Mesendoderm (in vitro differentiated cells): ENCODE measurements at regions not wholly inside any gene's neighbourhood (a gene's known extent, or its start where the extent isn't known, plus 50 kb on each side); places are given as distances from the start of the nearest gene placed in this dataset.
A peak's percentile ranks its signal among the peaks of the same experiment; 100 is the strongest.

Experiments
- DNase-seq: peaks from one replicate; pipeline ENCODE4 v3.0.0; 2013
- H2AK5ac ChIP-seq: 2 replicates; pipeline ENCODE4 v1.6.1; 2013; ENCODE audit warnings: low read length, inconsistent platforms
- H2BK120ac ChIP-seq: 2 replicates; pipeline ENCODE4 v1.6.1; 2013; ENCODE audit warnings: low read depth, mild to moderate bottlenecking, low read length, moderate library complexity, mixed read lengths
- H2BK15ac ChIP-seq: replicated peaks from 2 replicates; pipeline ENCODE4 v1.6.1; 2013; ENCODE audit warnings: low read depth, mild to moderate bottlenecking, moderate library complexity
- H2BK5ac ChIP-seq: 2 replicates; pipeline ENCODE4 v1.6.1; 2013; ENCODE audit warnings: low read length, inconsistent platforms
- H3K18ac ChIP-seq: 2 replicates; pipeline ENCODE4 v1.6.1; 2013; ENCODE audit warnings: mild to moderate bottlenecking, low read length, mixed read lengths
- H3K23ac ChIP-seq: one replicate; pipeline ENCODE4 v1.6.1; 2013; ENCODE audit warnings: low read length
- H3K27ac ChIP-seq: 2 replicates; pipeline ENCODE4 v1.5.1; 2013; ENCODE audit warnings: low read depth, mild to moderate bottlenecking, inconsistent platforms, low read length, moderate library complexity
- H3K27me3 ChIP-seq: 2 replicates; pipeline ENCODE4 v1.6.1; 2013; ENCODE audit warnings: low read length, control low read depth, mild to moderate bottlenecking, inconsistent platforms; ENCODE audit not compliant: insufficient read depth, poor library complexity
- H3K36me3 ChIP-seq: 2 replicates; pipeline ENCODE4 v1.6.1; 2013; ENCODE audit warnings: low read length, inconsistent platforms; ENCODE audit not compliant: control insufficient read depth, insufficient read depth
- H3K4ac ChIP-seq: one replicate; pipeline ENCODE4 v1.6.1; 2013; ENCODE audit warnings: low read depth, mild to moderate bottlenecking, low read length, moderate library complexity
- H3K4me1 ChIP-seq: 2 replicates; pipeline ENCODE4 v1.6.1; 2013; ENCODE audit warnings: low read depth, low read length, inconsistent platforms; ENCODE audit not compliant: control insufficient read depth
- H3K4me2 ChIP-seq: 2 replicates; pipeline ENCODE4 v1.6.1; 2013; ENCODE audit warnings: low read length
- H3K4me3 ChIP-seq: 2 replicates; pipeline ENCODE4 v1.5.1; 2013; ENCODE audit warnings: mild to moderate bottlenecking, low read length
- H3K56ac ChIP-seq: one replicate; pipeline ENCODE4 v1.6.1; 2013; ENCODE audit warnings: low read length
- H3K79me1 ChIP-seq: 2 replicates; pipeline ENCODE4 v1.6.1; 2013; ENCODE audit warnings: low read length, inconsistent platforms
- H3K79me2 ChIP-seq: 2 replicates; pipeline ENCODE4 v1.6.1; 2013; ENCODE audit warnings: mild to moderate bottlenecking, low read length; ENCODE audit not compliant: control insufficient read depth, insufficient read depth
- H3K9ac ChIP-seq: 2 replicates; pipeline ENCODE4 v1.6.1; 2013; ENCODE audit warnings: low read length, inconsistent platforms
- H4K5ac ChIP-seq: one replicate; pipeline ENCODE4 v1.6.1; 2013; ENCODE audit warnings: low read length
- H4K8ac ChIP-seq: one replicate; pipeline ENCODE4 v1.6.1; 2013; ENCODE audit warnings: low read depth, mild to moderate bottlenecking, control low read depth, low read length, moderate library complexity
- WGBS: extraction: QIAGEN DNeasy Blood & Tissue Kit; methylation state at CpG from one replicate; pipeline ENCODE4 v1.1.7; 2013; ENCODE audit warnings: low lambda C conversion rate, missing lambda C conversion rate; ENCODE audit not compliant: insufficient coverage; ENCODE audit errors: extremely low coverage; 5-methylcytosine and 5-hydroxymethylcytosine counted together

- H3K4me1 ChIP-seq: no peaks in the 10 kb centered on the region
- H2BK5ac ChIP-seq: no peak overlapping the region
- no peak overlapping the region for H3K23ac ChIP-seq
- H3K79me1 ChIP-seq: no peaks in the 10 kb centered on the region
- no peak overlapping the region for H3K18ac ChIP-seq
- no peak overlapping the region for H3K27ac ChIP-seq
- H2BK15ac ChIP-seq: no peak overlapping the region
- H3K56ac ChIP-seq: no peak overlapping the region
- no peaks in the 10 kb centered on the region for H3K36me3 ChIP-seq
- no peaks in the 10 kb centered on the region for H3K27me3 ChIP-seq
- H3K4ac ChIP-seq: no peak overlapping the region
- no peak overlapping the region for H3K4me3 ChIP-seq
- no peaks in the 10 kb centered on the region for H3K79me2 ChIP-seq
- no CpG with 5 or more reads among the region's 3 CpGs for WGBS
- no peak overlapping the region for H4K8ac ChIP-seq
- no peak overlapping the region for H3K9ac ChIP-seq
- no peak overlapping the region for H4K5ac ChIP-seq
- no peak overlapping the region for H2BK120ac ChIP-seq
- peak; percentile 35 for DNase-seq
- H2AK5ac ChIP-seq: no peak overlapping the region
- no peak overlapping the region for H3K4me2 ChIP-seq
Observed at GRCh38 chr3:192038726-192039125, 577.8 kb downstream of the PYDC2 start.

GRCh38 chr3:192039593-192039992, 578.6 kb downstream of the PYDC2 start:
- Histone ChIP-seq H3K36me3 (no peaks in the 10 kb centered on the region), H3K27ac (no peak overlapping the region), H2BK5ac (no peak overlapping the region), H3K4me1 (no peaks in the 10 kb centered on the region), H4K5ac (no peak overlapping the region), H3K4me3 (no peak overlapping the region), H3K4me2 (no peak overlapping the region), H3K23ac (no peak overlapping the region), H2AK5ac (no peak overlapping the region), H3K9ac (no peak overlapping the region), H2BK15ac (no peak overlapping the region), H3K18ac (no peak overlapping the region), H3K56ac (no peak overlapping the region), H3K79me1 (no peaks in the 10 kb centered on the region), H2BK120ac (no peak overlapping the region), H4K8ac (no peak overlapping the region), H3K27me3 (no peaks in the 10 kb centered on the region), H3K79me2 (no peaks in the 10 kb centered on the region), H3K4ac (no peak overlapping the region)
- peak; percentile 14 for DNase-seq
- no CpG with 5 or more reads among the region's 5 CpGs for WGBS

- Histone ChIP-seq H3K4me3 (no peak overlapping the region), H3K4ac (no peak overlapping the region), H3K27me3 (no peaks in the 10 kb centered on the region), H3K36me3 (no peaks in the 10 kb centered on the region), H2AK5ac (no peak overlapping the region), H2BK5ac (no peak overlapping the region), H3K27ac (no peak overlapping the region), H3K4me1 (no peaks in the 10 kb centered on the region), H2BK15ac (no peak overlapping the region), H3K23ac (no peak overlapping the region), H3K4me2 (no peak overlapping the region), H3K18ac (no peak overlapping the region), H4K5ac (no peak overlapping the region), H3K56ac (no peak overlapping the region), H2BK120ac (no peak overlapping the region), H3K79me1 (no peaks in the 10 kb centered on the region), H4K8ac (no peak overlapping the region), H3K79me2 (no peaks in the 10 kb centered on the region), H3K9ac (no peak overlapping the region)
- WGBS: no CpG with 5 or more reads among the region's 5 CpGs
- no peak for DNase-seq
Observed at GRCh38 chr3:192040282-192041043, 579.5 kb downstream of the PYDC2 start.

GRCh38 chr3:192042116-192042515, 581.2 kb downstream of the PYDC2 start:
- Histone ChIP-seq H3K4ac (no peak overlapping the region), H2BK120ac (no peak overlapping the region), H3K79me2 (no peaks in the 10 kb centered on the region), H3K27me3 (no peaks in the 10 kb centered on the region), H2BK15ac (no peak overlapping the region), H3K4me2 (no peak overlapping the region), H3K36me3 (no peaks in the 10 kb centered on the region), H3K27ac (no peak overlapping the region), H3K4me3 (no peak overlapping the region), H3K56ac (no peak overlapping the region), H2AK5ac (no peak overlapping the region), H2BK5ac (no peak overlapping the region), H3K79me1 (no peaks in the 10 kb centered on the region), H3K18ac (no peak overlapping the region), H3K9ac (no peak overlapping the region), H4K5ac (no peak overlapping the region), H3K4me1 (no peaks in the 10 kb centered on the region), H4K8ac (no peak overlapping the region), H3K23ac (no peak overlapping the region)
- no CpG with 5 or more reads among the region's 3 CpGs for WGBS
- no peak for DNase-seq

- H3K9ac ChIP-seq: no peak overlapping the region
- H3K4me3 ChIP-seq: no peak overlapping the region
- H4K5ac ChIP-seq: no peak overlapping the region
- H3K79me1 ChIP-seq: no peaks in the 10 kb centered on the region
- no peaks in the 10 kb centered on the region for H3K36me3 ChIP-seq
- H3K4ac ChIP-seq: no peak overlapping the region
- no peak overlapping the region for H3K23ac ChIP-seq
- no peaks in the 10 kb centered on the region for H3K4me1 ChIP-seq
- H3K18ac ChIP-seq: no peak overlapping the region
- no CpG with 5 or more reads among the region's 2 CpGs for WGBS
- no peak overlapping the region for H2BK15ac ChIP-seq
- no peak overlapping the region for H2BK120ac ChIP-seq
- no peak overlapping the region for H3K56ac ChIP-seq
- H3K27me3 ChIP-seq: no peaks in the 10 kb centered on the region
- no peak overlapping the region for H3K27ac ChIP-seq
- DNase-seq: peak; percentile 55
- H3K79me2 ChIP-seq: no peaks in the 10 kb centered on the region
- H4K8ac ChIP-seq: no peak overlapping the region
- H2BK5ac ChIP-seq: no peak overlapping the region
- no peak overlapping the region for H3K4me2 ChIP-seq
- H2AK5ac ChIP-seq: no peak overlapping the region
Observed at GRCh38 chr3:192054881-192055280, 593.9 kb downstream of the PYDC2 start.

- Histone ChIP-seq H3K9ac (no peak overlapping the region), H3K79me2 (no peaks in the 10 kb centered on the region), H2BK120ac (no peak overlapping the region), H3K18ac (no peak overlapping the region), H3K79me1 (no peaks in the 10 kb centered on the region), H2AK5ac (no peak overlapping the region), H3K27ac (no peak overlapping the region), H2BK15ac (no peak overlapping the region), H3K4ac (no peak overlapping the region), H2BK5ac (no peak overlapping the region), H3K4me1 (no peaks in the 10 kb centered on the region), H3K27me3 (no peaks in the 10 kb centered on the region), H4K8ac (no peak overlapping the region), H3K23ac (no peak overlapping the region), H3K4me2 (no peak overlapping the region), H4K5ac (no peak overlapping the region), H3K4me3 (no peak overlapping the region), H3K56ac (no peak overlapping the region), H3K36me3 (no peaks in the 10 kb centered on the region)
- WGBS: no CpG with 5 or more reads among the region's 3 CpGs
- no peak for DNase-seq
Observed at GRCh38 chr3:192055946-192056345, 595.0 kb downstream of the PYDC2 start.
